Hippocampal formation (tissue), 2 donors: ENCODE measurements at regions not wholly inside any gene's neighbourhood (a gene's known extent, or its start where the extent isn't known, plus 50 kb on each side); places are given as distances from the start of the nearest gene placed in this dataset.

Experiments used
- DNase-seq, 2 donors: peaks; one replicate each; lab custom pipeline; 2025; lab: John Stamatoyannopoulos, UW

DNA sequence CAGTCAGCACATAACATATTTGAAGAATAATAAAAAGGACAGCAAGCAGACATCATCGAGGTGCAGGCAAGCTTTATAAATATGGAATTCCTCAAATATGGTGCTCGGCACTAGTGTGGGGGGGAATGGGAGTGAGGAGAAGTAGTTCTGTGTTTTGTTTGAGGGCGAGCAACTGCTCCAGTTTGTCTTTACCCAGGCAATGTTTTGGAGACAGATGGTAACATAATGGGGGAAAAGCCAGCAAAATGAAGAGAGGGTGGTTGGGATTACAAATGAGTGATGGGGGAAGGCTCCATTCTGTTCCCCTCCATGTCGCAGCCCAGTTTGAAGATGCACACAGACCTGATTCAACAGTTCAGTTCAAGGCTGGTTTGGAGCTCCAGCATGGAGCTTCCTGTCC lies 572.9 kb upstream of the DIPK2B start:
- no peak for DNase-seq

GRCh38 chrX:45771560-45772340 lies 571.1 kb upstream of the DIPK2B start:
- no peak for DNase-seq

- no peak for DNase-seq
Observed at GRCh38 chrX:45771114-45771513, 570.4 kb upstream of the DIPK2B start.

DNA sequence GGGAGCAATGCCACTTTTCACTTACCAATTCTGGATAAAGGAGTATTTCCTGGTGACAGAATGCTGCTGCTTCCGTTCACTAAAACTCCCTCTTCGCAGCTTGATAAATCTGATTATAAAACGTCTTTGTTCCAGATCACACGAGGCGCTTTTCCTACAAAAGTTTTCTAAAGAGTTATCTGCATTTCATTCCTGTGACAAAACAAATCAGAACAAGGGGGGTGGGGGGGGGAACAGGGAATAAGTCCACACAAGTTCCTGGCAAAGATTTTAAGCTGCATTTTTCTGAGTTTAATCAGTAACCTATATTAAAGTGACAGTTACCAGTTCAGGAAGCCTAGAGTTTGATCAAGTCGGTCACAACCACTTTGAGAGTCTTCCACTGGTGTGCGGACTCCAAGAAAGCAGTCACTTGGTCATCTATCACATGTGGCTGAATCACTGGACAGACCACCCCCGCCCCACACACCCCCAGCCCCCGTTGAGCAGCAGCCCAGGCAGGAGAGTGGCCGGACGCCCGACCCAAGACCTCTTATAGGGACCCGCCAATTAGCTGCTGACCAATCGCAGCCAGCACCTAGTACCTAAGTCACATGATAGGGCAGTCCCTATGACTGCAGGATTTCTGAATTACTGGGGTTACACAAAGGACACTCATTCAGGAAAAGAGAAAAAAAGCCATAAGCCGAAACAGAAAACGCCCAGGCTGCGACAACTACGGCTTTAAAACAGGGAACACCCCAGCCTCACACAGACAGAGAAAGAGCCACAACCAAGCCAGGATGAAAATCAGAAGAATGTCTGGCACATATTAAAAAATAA lies 569.3 kb upstream of the DIPK2B start:
- peak in 1 of 2 donors; percentile 11 for DNase-seq

GRCh38 chrX:45768666-45769236 lies 568.1 kb upstream of the DIPK2B start:
- DNase-seq = no peak

GRCh38 chrX:45766981-45767501 lies 566.4 kb upstream of the DIPK2B start:
- DNase-seq = no peak

GRCh38 chrX:45765767-45766166 lies 565.1 kb upstream of the DIPK2B start:
- DNase-seq = no peak

GRCh38 chrX:45765281-45765680 lies 564.6 kb upstream of the DIPK2B start:
- no peak for DNase-seq

DNA sequence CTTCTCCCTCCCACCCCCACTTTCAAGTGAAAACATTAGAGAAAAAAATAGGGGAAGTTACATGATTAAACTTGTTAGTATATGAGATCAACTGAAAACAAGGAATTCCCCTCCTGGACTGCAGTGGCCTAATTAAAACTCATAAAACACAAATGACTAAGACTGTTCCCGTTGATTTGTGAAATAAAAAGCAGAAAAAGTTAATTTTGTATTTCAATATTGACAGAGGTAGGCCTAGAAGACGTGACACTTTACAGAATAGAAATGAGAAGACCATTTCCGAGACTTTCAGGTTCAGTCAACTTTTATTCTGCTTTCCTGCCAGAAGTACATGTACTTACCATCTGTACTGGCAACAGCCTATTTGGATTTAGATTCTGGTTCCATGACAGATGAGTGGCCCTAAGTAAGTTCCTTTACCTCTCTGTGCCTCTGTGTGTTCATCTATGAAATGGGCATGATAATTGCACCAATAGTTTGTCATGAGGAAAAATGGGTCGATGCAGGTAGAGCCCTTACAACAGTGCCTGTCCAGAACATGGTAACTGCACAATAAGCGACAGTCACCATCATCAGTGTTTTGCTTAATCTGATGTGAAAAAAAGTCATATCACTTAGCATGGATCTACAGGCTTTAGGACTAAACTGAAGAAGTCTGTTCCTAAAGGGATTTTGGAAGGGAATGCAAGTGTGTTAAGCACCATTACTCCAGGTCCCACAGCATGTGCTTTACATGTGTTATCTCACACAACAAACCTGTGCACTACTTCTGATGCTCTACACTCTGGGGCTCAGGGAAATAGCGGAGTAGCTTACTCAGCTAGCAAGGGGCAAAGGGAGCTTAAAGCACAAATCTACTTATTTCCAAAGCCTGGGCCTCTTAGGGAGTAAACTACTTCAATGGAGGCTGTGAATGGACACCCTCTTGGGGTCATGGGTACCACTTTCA lies 562.3 kb upstream of the DIPK2B start:
- DNase-seq = no peak

DNA sequence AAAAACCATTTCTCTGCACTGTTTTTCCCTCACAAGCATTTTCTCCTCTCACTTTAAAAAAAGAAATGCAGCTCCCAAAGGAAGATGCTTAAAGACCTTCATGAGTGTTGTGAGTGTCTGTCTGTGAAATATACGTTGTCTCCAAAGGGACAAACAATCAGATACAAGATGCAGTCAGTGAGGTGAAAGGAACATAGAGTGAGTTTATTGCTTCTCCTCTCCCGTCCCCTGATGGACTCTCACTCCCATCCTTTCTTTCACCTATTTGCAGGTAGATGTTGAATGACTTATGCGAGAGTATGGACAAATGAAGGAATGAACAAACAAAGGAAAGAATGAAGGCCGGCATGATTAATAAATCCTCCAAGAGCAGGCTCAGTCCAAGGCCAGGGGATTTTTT lies 561.2 kb upstream of the DIPK2B start:
- DNase-seq = no peak

DNA sequence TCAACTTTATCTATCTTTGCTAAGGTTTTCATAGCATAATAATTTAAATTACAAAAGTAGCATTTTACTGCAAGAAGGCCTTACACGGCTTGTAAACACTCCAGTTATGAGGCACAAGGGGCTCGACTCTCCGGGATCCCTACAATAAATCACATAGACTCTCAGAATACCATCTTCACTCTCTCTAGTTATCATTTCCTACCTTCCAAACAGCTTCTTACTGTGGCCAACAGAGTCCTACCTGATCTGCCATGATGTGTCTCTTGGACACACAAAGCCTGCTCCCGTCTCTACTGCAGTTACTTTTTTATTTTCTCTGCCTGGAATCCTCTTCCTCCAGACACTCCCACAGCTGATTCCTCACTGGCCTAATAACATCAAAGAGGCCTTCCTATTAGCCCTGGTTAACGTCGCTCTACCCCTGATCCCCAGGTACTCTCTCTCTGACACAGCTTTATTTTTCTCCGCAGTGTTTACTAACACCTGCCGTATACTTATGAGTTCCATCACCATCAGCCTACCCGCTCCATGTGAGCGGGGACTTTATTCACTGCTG lies 559.6 kb upstream of the DIPK2B start:
- no peak for DNase-seq

DNA sequence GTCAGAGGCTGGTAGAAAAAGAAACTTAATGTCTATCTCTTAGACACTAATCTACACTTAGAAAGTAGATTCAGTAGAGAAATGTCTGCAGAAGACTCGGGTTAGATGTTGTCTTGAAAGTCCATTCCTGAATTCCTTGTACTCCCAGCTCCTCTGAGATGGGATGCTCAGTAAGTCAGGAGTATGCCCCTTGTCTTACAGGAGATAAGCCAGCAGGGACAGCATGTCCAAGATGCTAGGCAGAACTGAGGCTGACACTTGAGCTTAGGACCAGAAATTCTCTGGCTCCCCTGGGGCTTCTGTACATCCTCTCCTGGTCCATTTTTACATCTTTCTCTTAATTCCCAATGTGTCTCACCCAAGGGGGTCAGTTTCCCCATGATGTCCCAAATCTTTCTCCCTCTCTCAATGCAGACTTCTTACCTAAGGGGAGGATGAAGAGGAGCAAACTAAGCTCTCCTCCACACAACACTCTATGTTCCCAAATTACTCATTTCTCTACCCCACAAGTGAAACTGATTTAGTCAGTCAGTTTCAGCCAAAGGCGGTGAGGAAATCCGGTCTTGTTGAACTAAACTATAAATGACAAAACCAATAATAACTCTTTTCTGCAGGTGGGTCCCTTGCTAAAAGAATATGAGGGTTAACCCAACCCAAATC lies 558.2 kb upstream of the DIPK2B start:
- no peak for DNase-seq

DNA sequence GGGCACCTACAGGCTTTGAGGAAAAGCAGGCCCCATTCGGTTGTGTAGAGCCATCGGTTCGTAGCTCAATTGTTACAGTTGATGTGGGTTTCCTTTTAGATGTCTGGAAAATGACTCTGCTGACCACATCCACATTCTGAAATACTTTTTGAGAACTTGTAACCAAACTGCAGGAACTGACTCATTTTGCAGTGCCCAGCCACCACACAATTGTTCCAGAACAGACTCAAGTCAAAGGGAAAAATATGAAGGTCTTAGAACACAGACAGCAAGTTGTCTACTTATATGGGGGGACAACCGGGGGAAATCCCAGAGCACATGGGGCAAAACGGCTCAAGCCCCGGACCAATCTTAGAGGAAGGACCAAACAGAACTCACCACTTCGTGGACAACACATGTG lies 557.6 kb upstream of the DIPK2B start:
- no peak for DNase-seq

DNA sequence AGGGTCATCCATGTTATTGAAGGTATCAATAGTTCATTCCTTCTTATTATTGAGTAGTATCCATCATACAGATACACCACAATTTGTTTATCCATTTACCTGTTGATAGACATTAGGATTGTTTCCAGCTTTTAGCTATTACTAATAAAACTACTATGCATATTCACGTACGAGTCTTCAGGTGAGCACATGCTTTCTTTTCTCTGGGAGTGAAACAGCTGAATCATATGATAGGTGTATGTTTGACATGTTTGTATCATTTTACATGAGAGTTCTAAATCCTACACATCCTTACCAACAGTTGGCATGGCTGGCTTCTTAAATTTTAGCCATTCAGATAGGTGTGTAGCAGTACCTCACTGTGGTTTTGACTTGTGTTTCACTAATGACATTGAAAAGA lies 556.6 kb upstream of the DIPK2B start:
- DNase-seq = no peak

DNA sequence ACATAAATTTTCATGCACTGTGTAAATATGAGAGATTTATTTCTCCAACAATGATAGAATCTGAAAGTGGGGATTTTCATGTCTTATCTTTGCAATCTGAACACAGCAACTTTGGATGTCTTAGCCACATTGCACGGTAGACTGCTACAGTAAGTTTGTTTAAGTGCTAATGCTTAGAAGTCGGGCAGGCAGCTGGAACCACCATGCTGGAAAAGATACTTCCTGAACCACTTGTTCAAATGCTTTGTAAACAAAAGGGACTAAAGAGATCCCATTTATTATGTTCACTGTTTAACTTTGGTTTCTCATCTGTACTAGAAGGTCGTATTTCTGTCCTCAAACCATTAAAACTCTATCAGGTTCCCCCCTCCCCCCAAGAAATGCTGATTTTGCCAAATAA lies 555.9 kb upstream of the DIPK2B start:
- no peak for DNase-seq

GRCh38 chrX:45755703-45756102 lies 555.0 kb upstream of the DIPK2B start:
- no peak for DNase-seq

DNA sequence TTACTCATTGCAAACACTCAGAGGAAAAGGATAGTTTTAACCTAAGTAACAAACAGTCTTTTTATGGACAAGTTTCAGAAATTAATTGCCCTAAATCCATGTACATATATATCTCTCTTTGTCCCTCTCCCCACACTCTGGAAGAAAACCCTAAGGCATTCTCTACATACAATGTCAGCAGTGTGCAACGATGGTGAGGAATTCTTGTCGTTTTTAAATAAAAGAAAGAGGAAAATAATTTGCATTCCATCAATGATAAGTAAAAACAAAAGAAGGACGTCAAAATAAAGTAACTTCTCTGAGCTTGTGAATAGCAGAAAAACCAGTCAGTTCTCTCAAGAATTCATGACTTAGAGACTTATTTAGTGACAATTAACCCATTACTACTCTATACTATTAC lies 550.5 kb upstream of the DIPK2B start:
- no peak for DNase-seq

GRCh38 chrX:45750639-45751038 lies 550.0 kb upstream of the DIPK2B start:
- no peak for DNase-seq

DNA sequence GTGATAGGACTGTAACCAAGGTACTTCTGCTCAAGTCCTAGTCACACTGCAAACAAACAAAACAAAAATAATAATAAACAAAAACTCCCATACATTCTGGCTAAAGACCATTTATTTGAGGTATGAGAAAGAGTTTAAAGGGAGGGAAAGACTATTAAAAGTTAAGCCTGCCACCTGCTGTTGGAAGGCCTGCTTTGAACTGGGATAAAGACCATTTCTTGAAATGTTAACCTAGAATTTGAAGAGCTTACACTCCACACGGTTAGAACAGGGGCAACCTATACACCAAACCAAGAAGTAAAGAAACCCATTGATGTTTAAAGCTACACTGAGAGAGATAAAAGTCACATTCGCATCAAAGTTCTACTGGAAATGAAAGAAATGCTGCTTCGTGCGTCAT lies 548.7 kb upstream of the DIPK2B start:
- DNase-seq = no peak

GRCh38 chrX:45748369-45748774 lies 547.7 kb upstream of the DIPK2B start:
- no peak for DNase-seq

DNA sequence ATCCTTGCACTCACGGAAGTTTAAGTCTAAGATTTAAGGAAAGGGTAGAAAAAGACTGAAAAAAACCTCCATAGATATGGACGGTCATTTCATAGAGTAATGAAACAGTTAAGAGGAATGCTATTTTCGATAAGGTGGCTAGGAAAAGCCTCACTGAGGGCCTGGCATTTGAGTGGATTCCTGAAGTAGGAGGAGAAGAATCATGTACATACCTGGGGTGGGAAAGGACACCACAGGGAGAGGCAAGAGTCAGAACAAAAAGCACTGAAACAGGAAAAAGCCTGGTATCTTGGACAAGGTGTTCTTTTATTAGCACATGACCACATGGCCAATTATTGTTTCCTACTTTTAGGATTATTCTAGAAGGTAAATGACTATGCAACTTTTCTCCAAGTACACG lies 547.2 kb upstream of the DIPK2B start:
- no peak for DNase-seq
